ENCODE measurements at regions not wholly inside any gene's neighbourhood (a gene's known extent, or its start where the extent isn't known, plus 50 kb on each side); places are given as distances from the start of the nearest gene placed in this dataset.

DNA sequence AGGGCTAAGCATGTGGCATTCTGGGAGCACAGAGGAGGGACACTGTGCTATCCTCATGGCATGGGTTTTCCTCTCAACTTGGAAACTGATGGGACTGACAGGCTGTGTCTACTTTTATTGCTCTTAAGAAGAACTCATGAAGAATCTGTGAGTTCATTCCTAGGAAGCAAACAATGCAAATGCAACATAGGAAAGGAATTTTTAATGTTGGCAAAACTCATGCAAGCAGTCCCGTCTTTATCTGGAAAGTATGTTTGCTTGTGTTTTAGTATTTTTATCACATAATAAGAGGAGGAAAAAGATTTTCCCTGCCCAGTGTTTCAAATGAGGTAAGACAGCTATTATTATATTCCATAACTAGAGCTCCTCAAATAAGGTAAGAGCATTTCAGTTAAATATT, 89.7 kb downstream of the TRIM42 start:
- no peaks in the 10 kb centered on the region for H3K27me3 ChIP-seq (replicated peaks in 1 of 2; ENCODE audit: control insufficient read depth in 2 of 2, extremely low read depth in 1 of 2, insufficient read depth in 2 of 2, low read length in 1 of 2)
- Mint-ChIP-seq H3K36me3 (no peaks in the 10 kb centered on the region), H3K27ac (no peak overlapping the region), H3K27me3 (peaks cover 5 to 10% of the 10 kb centered on the region in 2 donors), H3K9me3 (no peaks in the 10 kb centered on the region), H3K4me3 (no peak overlapping the region), H3K4me1 (peaks cover 0 to 8% (median 0%) of the 10 kb centered on the region in 3 donors)
- no peaks in the 10 kb centered on the region for H3K36me3 ChIP-seq (ENCODE audit: control insufficient read depth in 2 of 2, extremely low read depth in 1 of 2, insufficient read depth in 1 of 2, low read length in 1 of 2)
- no peak for DNase-seq
- POLR2A ChIA-PET = no interaction called here
- peaks cover 0 to 7% of the 10 kb centered on the region in 2 experiments for H3K4me1 ChIP-seq (ENCODE audit: control insufficient read depth in 1 of 2, extremely low read depth in 1 of 2, insufficient read depth in 2 of 2, low read length in 2 of 2)
- no peak for ATAC-seq (replicated peaks in 1 of 4)
- no peak overlapping the region for H3K27ac ChIP-seq (ENCODE audit: low read length)
- WGBS (ENCODE audit: insufficient coverage) = no CpG with 5 or more reads among the region's 1 CpG
- CTCF ChIA-PET = no interaction called here
- H3K9me3 ChIP-seq = no peaks in the 10 kb centered on the region
- H3K4me3 ChIP-seq (ENCODE audit: control insufficient read depth in 1 of 2, extremely low read depth in 1 of 2, low read length in 1 of 2) = no peak overlapping the region

GRCh38 chr3:140768941-140769340, 91.1 kb downstream of the TRIM42 start:
- CTCF ChIA-PET = no interaction called here
- H3K27me3 Mint-ChIP-seq = peaks cover 5 to 10% of the 10 kb centered on the region in 2 donors
- no peaks in the 10 kb centered on the region for H3K9me3 ChIP-seq
- H3K9me3 Mint-ChIP-seq = no peaks in the 10 kb centered on the region
- H3K4me1 Mint-ChIP-seq = peaks cover 0 to 13% (median 0%) of the 10 kb centered on the region in 3 donors
- no peak overlapping the region for H3K27ac ChIP-seq (ENCODE audit: low read length)
- POLR2A ChIA-PET = no interaction called here
- H3K4me1 ChIP-seq (ENCODE audit: control insufficient read depth in 1 of 2, extremely low read depth in 1 of 2, insufficient read depth in 2 of 2, low read length in 2 of 2) = peaks cover 0 to 7% of the 10 kb centered on the region in 2 experiments
- no peaks in the 10 kb centered on the region for H3K36me3 ChIP-seq (ENCODE audit: control insufficient read depth in 2 of 2, extremely low read depth in 1 of 2, insufficient read depth in 1 of 2, low read length in 1 of 2)
- no CpG with 5 or more reads among the region's 2 CpGs for WGBS (ENCODE audit: insufficient coverage)
- no peak for DNase-seq
- no peak overlapping the region for H3K27ac Mint-ChIP-seq
- H3K27me3 ChIP-seq (replicated peaks in 1 of 2; ENCODE audit: control insufficient read depth in 2 of 2, extremely low read depth in 1 of 2, insufficient read depth in 2 of 2, low read length in 1 of 2) = no peaks in the 10 kb centered on the region
- ATAC-seq (replicated peaks in 1 of 4) = no peak
- H3K36me3 Mint-ChIP-seq = no peaks in the 10 kb centered on the region
- no peak overlapping the region for H3K4me3 Mint-ChIP-seq
- H3K4me3 ChIP-seq (ENCODE audit: control insufficient read depth in 1 of 2, extremely low read depth in 1 of 2, low read length in 1 of 2) = no peak overlapping the region

- Mint-ChIP-seq H3K9me3 (peaks cover 0 to 5% (median 0%) of the 10 kb centered on the region in 3 donors), H3K4me3 (no peak overlapping the region), H3K27ac (no peak overlapping the region), H3K4me1 (peaks cover 0 to 13% (median 0%) of the 10 kb centered on the region in 3 donors), H3K36me3 (no peaks in the 10 kb centered on the region), H3K27me3 (peaks cover 5 to 8% of the 10 kb centered on the region in 2 donors)
- 60% methylated on average over 2 of the region's 6 CpGs for WGBS (ENCODE audit: insufficient coverage)
- Histone ChIP-seq H3K27ac (ENCODE audit: low read length) (no peak overlapping the region), H3K4me3 (ENCODE audit: control insufficient read depth in 1 of 2, extremely low read depth in 1 of 2, low read length in 1 of 2) (no peak overlapping the region), H3K9me3 (no peaks in the 10 kb centered on the region), H3K27me3 (replicated peaks in 1 of 2; ENCODE audit: control insufficient read depth in 2 of 2, extremely low read depth in 1 of 2, insufficient read depth in 2 of 2, low read length in 1 of 2) (no peaks in the 10 kb centered on the region), H3K36me3 (ENCODE audit: control insufficient read depth in 2 of 2, extremely low read depth in 1 of 2, insufficient read depth in 1 of 2, low read length in 1 of 2) (no peaks in the 10 kb centered on the region), H3K4me1 (ENCODE audit: control insufficient read depth in 1 of 2, extremely low read depth in 1 of 2, insufficient read depth in 2 of 2, low read length in 2 of 2) (peaks cover 0 to 7% of the 10 kb centered on the region in 2 experiments)
- CTCF ChIA-PET = no interaction called here
- ATAC-seq (replicated peaks in 1 of 4) = no peak
- POLR2A ChIA-PET = no interaction called here
- DNase-seq = no peak
These were observed 92.1 kb downstream of the TRIM42 start for GRCh38 chr3:140769951-140770350.

DNA sequence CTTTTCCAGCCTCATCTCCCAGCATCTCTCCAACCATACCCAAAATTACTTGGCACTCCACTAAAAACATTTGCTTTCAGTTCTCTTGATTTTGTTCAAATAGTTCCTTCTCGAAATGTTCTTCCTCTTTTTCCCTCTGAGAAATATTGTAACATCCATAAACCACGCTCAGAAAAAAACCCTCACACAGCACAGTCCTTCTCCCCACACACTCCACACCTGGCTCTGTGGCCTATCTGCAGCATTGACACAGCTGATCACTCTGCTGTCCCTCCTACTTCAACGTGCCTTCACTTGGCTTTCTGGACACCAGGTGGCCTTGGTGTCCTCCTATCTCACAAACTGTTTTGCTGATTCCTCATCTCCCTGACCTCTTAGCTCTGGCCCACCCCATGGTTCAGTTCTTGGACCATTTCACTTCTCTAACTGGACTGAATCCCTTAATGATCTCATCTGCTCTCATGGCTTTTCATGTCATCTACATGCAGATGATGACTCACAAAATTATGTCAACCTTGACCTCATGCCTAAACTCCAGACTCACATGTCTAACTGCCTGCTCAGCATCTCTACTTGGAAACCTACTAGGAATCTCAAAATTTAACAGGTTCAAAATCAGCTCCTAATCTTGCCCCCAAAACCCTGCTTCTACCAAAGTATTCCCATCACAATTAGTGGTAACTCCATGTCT, 93.3 kb downstream of the TRIM42 start:
- no peaks in the 10 kb centered on the region for H3K9me3 ChIP-seq
- no peak overlapping the region for H3K4me3 ChIP-seq (ENCODE audit: control insufficient read depth in 1 of 2, extremely low read depth in 1 of 2, low read length in 1 of 2)
- no peak overlapping the region for H3K4me3 Mint-ChIP-seq
- H3K9me3 Mint-ChIP-seq = peaks cover 0 to 7% (median 0%) of the 10 kb centered on the region in 3 donors
- H3K27me3 ChIP-seq (replicated peaks in 1 of 2; ENCODE audit: control insufficient read depth in 2 of 2, extremely low read depth in 1 of 2, insufficient read depth in 2 of 2, low read length in 1 of 2) = peaks cover 0 to 3% of the 10 kb centered on the region in 2 experiments
- H3K27me3 Mint-ChIP-seq = peaks cover 5 to 8% of the 10 kb centered on the region in 2 donors
- H3K36me3 ChIP-seq (ENCODE audit: control insufficient read depth in 2 of 2, extremely low read depth in 1 of 2, insufficient read depth in 1 of 2, low read length in 1 of 2) = no peaks in the 10 kb centered on the region
- H3K27ac Mint-ChIP-seq = no peak overlapping the region
- no peaks in the 10 kb centered on the region for H3K36me3 Mint-ChIP-seq
- POLR2A ChIA-PET = interaction anchor here in 1 of 2 donors (0.5 kb wide), 1 partner anchor 61 kb away, joined by 3 read pairs; no protein-coding TSS in a partner anchor
- no peak overlapping the region for H3K27ac ChIP-seq (ENCODE audit: low read length)
- ATAC-seq (replicated peaks in 1 of 4) = no peak
- WGBS (ENCODE audit: insufficient coverage) = 47% methylated on average over 3 of the region's 3 CpGs
- peaks cover 0 to 3% of the 10 kb centered on the region in 2 experiments for H3K4me1 ChIP-seq (ENCODE audit: control insufficient read depth in 1 of 2, extremely low read depth in 1 of 2, insufficient read depth in 2 of 2, low read length in 2 of 2)
- DNase-seq = no peak
- CTCF ChIA-PET = no interaction called here
- H3K4me1 Mint-ChIP-seq = peaks cover 0 to 13% (median 0%) of the 10 kb centered on the region in 3 donors

DNA sequence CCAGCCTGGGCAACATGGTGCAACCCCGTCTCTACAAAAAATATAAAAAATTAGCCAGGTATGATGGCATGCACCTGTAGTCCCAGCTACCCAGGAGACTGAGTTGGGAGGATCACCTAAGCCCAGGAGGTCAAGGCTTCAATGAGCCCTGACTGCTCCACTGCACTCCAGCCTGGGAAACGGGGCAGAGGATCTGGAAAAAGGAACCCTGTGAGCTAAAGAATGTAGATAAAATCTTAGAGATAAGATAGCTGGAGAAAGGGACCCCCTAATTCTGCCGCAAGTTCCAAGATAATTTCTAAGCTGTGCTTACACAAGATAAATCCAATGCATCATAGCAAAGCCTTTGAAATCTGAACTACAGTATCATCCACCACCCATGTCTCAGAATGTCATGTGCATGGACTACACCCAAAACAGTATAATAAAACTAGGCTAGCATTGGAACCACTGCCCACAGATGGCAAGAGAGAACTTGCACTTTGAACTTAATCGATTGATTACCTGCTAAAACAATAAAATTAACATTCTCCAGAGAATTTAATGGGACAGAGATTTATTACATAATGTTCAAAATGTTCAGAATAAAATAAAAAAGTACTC, 99.9 kb downstream of the TRIM42 start:
- DNase-seq (no peak), ATAC-seq (replicated peaks in 1 of 4) (no peak)
- no peak overlapping the region for H3K27ac Mint-ChIP-seq
- WGBS (ENCODE audit: insufficient coverage) = 80% methylated on average over 1 of the region's 4 CpGs
- H3K27me3 Mint-ChIP-seq = peaks cover 0 to 7% of the 10 kb centered on the region in 2 donors
- H3K4me3 Mint-ChIP-seq = no peak overlapping the region
- H3K36me3 ChIP-seq (ENCODE audit: control insufficient read depth in 2 of 2, extremely low read depth in 1 of 2, insufficient read depth in 1 of 2, low read length in 1 of 2) = no peaks in the 10 kb centered on the region
- peaks cover 0 to 4% (median 0%) of the 10 kb centered on the region in 3 donors for H3K4me1 Mint-ChIP-seq
- H3K9me3 Mint-ChIP-seq = peaks cover 2 to 7% (median 7%) of the 10 kb centered on the region in 3 donors
- H3K27me3 ChIP-seq (replicated peaks in 1 of 2; ENCODE audit: control insufficient read depth in 2 of 2, extremely low read depth in 1 of 2, insufficient read depth in 2 of 2, low read length in 1 of 2) = peaks cover 0 to 3% of the 10 kb centered on the region in 2 experiments
- CTCF ChIA-PET = no interaction called here
- no peaks in the 10 kb centered on the region for H3K36me3 Mint-ChIP-seq
- H3K4me1 ChIP-seq (ENCODE audit: control insufficient read depth in 1 of 2, extremely low read depth in 1 of 2, insufficient read depth in 2 of 2, low read length in 2 of 2) = peaks cover 0 to 3% of the 10 kb centered on the region in 2 experiments
- no peak overlapping the region for H3K27ac ChIP-seq (ENCODE audit: low read length)
- POLR2A ChIA-PET = no interaction called here
- no peak overlapping the region for H3K4me3 ChIP-seq (ENCODE audit: control insufficient read depth in 1 of 2, extremely low read depth in 1 of 2, low read length in 1 of 2)
- H3K9me3 ChIP-seq = no peaks in the 10 kb centered on the region

- ATAC-seq (replicated peaks in 1 of 4) = no peak
- Histone ChIP-seq H3K27ac (ENCODE audit: low read length) (no peak overlapping the region), H3K4me3 (ENCODE audit: control insufficient read depth in 1 of 2, extremely low read depth in 1 of 2, low read length in 1 of 2) (no peak overlapping the region), H3K36me3 (ENCODE audit: control insufficient read depth in 2 of 2, extremely low read depth in 1 of 2, insufficient read depth in 1 of 2, low read length in 1 of 2) (no peaks in the 10 kb centered on the region), H3K4me1 (ENCODE audit: control insufficient read depth in 1 of 2, extremely low read depth in 1 of 2, insufficient read depth in 2 of 2, low read length in 2 of 2) (no peaks in the 10 kb centered on the region), H3K9me3 (peaks cover 4% of the 10 kb centered on the region), H3K27me3 (replicated peaks in 1 of 2; ENCODE audit: control insufficient read depth in 2 of 2, extremely low read depth in 1 of 2, insufficient read depth in 2 of 2, low read length in 1 of 2) (peaks cover 0 to 2% of the 10 kb centered on the region in 2 experiments)
- ChIA-PET CTCF (no interaction called here), POLR2A (no interaction called here)
- H3K27ac Mint-ChIP-seq = no peak overlapping the region
- WGBS (ENCODE audit: insufficient coverage) = no CpG with 5 or more reads among the region's 3 CpGs
- no peak overlapping the region for H3K4me3 Mint-ChIP-seq
- H3K27me3 Mint-ChIP-seq = no peaks in the 10 kb centered on the region
- peaks cover 3 to 27% (median 13%) of the 10 kb centered on the region in 3 donors for H3K9me3 Mint-ChIP-seq
- no peaks in the 10 kb centered on the region for H3K4me1 Mint-ChIP-seq
- no peaks in the 10 kb centered on the region for H3K36me3 Mint-ChIP-seq
- no peak for DNase-seq
These were observed 113.5 kb downstream of the TRIM42 start for GRCh38 chr3:140791368-140791767.
